ENCODE measurements at regions not wholly inside any gene's neighbourhood (a gene's known extent, or its start where the extent isn't known, plus 50 kb on each side); places are given as distances from the start of the nearest gene placed in this dataset.
A peak's percentile ranks its signal among the peaks of the same experiment; 100 is the strongest.

- peak; percentile 58 for DNase-seq (ENCODE audit: low spot score)
Observed at GRCh38 chr3:150268426-150269391, 139.4 kb upstream of the TSC22D2 start.

GRCh38 chr3:150267288-150267687 lies 140.8 kb upstream of the TSC22D2 start:
- no peak for DNase-seq (ENCODE audit: low spot score)

- no peak for DNase-seq (ENCODE audit: low spot score)
Observed at GRCh38 chr3:150265305-150265704, 142.8 kb upstream of the TSC22D2 start.

- no peak for DNase-seq (ENCODE audit: low spot score)
Observed at GRCh38 chr3:150264561-150265279, 143.4 kb upstream of the TSC22D2 start.

- DNase-seq (ENCODE audit: low spot score): no peak
Observed at GRCh38 chr3:150261958-150262357, 146.1 kb upstream of the TSC22D2 start.

GRCh38 chr3:150261418-150261817 lies 146.7 kb upstream of the TSC22D2 start:
- DNase-seq (ENCODE audit: low spot score): no peak

- no peak for DNase-seq (ENCODE audit: low spot score)
Observed at GRCh38 chr3:150260398-150260710, 147.7 kb upstream of the TSC22D2 start.

GRCh38 chr3:150259526-150260397 lies 148.3 kb upstream of the TSC22D2 start:
- DNase-seq (ENCODE audit: low spot score): no peak

- no peak for DNase-seq (ENCODE audit: low spot score)
Observed at GRCh38 chr3:150256782-150257181, 151.3 kb upstream of the TSC22D2 start.

- DNase-seq (ENCODE audit: low spot score): no peak
Observed at GRCh38 chr3:150256318-150256717, 151.8 kb upstream of the TSC22D2 start.

- DNase-seq (ENCODE audit: low spot score): no peak
Observed at GRCh38 chr3:150255826-150256225, 152.3 kb upstream of the TSC22D2 start.

- DNase-seq (ENCODE audit: low spot score): no peak
Observed at GRCh38 chr3:150255413-150255812, 152.7 kb upstream of the TSC22D2 start.

GRCh38 chr3:150254309-150254708 lies 153.8 kb upstream of the TSC22D2 start:
- DNase-seq (ENCODE audit: low spot score): no peak

- peak; percentile 58 for DNase-seq (ENCODE audit: low spot score)
Observed at GRCh38 chr3:150253622-150254021, 154.5 kb upstream of the TSC22D2 start.

- DNase-seq (ENCODE audit: low spot score): no peak
Observed at GRCh38 chr3:150252462-150252861, 155.6 kb upstream of the TSC22D2 start.

GRCh38 chr3:150251187-150252062 lies 156.7 kb upstream of the TSC22D2 start:
- peak; percentile 72 for DNase-seq (ENCODE audit: low spot score)

GRCh38 chr3:150249779-150250470 lies 158.2 kb upstream of the TSC22D2 start:
- no peak for DNase-seq (ENCODE audit: low spot score)

GRCh38 chr3:150248888-150249681 lies 159.0 kb upstream of the TSC22D2 start:
- no peak for DNase-seq (ENCODE audit: low spot score)

GRCh38 chr3:150248116-150248887 lies 159.8 kb upstream of the TSC22D2 start:
- DNase-seq (ENCODE audit: low spot score): peak; percentile 92
